Stimulated activated naive CD8-positive, alpha-beta T cell treated with anti-CD3 and anti-CD28 coated beads, Interleukin-15, Interleukin-2, amounts not matched to agents 100 ng/mL and 50 ng/mL, for 24 hours (primary cell): ENCODE measurements at regions not wholly inside any gene's neighbourhood (a gene's known extent, or its start where the extent isn't known, plus 50 kb on each side); places are given as distances from the start of the nearest gene placed in this dataset.
"Not testable (repeated sequence)": the region's sequence is repeated elsewhere in the genome, so short reads cannot be mapped to it uniquely, and the experiment has no call there.

Experiments
- H3K27ac Mint-ChIP-seq: one replicate; pipeline ENCODE4 v1.8.0; 2021; ENCODE audit warnings: mild to moderate bottlenecking, mixed read lengths
- H3K27me3 Mint-ChIP-seq: one replicate; pipeline ENCODE4 v1.8.0; 2021; ENCODE audit warnings: mixed read lengths
- H3K36me3 Mint-ChIP-seq: one replicate; pipeline ENCODE4 v1.8.0; 2021; ENCODE audit warnings: low read depth, mixed read lengths
- H3K4me1 Mint-ChIP-seq: one replicate; pipeline ENCODE4 v1.8.0; 2021; ENCODE audit warnings: low read depth, mixed read lengths
- H3K4me3 Mint-ChIP-seq: one replicate; pipeline ENCODE4 v1.8.0; 2021; ENCODE audit warnings: mild to moderate bottlenecking, mixed read lengths
- H3K9me3 Mint-ChIP-seq: one replicate; pipeline ENCODE4 v1.8.0; 2021; ENCODE audit warnings: mixed read lengths

- H3K9me3 Mint-ChIP-seq = no peaks in the 10 kb centered on the region
Observed at GRCh38 chr11:33982661-33983060, 68.9 kb upstream of the CAPRIN1 start.

GRCh38 chr11:33980897-33981296, 70.6 kb upstream of the CAPRIN1 start:
- Mint-ChIP-seq H3K4me1 (no peaks in the 10 kb centered on the region), H3K9me3 (no peaks in the 10 kb centered on the region), H3K36me3 (no peaks in the 10 kb centered on the region), H3K27ac (no peak overlapping the region), H3K27me3 (peaks cover 13% of the 10 kb centered on the region), H3K4me3 (no peak overlapping the region)

More at GRCh38 chr11:33982661-33983060, 68.9 kb upstream of the CAPRIN1 start:
- Mint-ChIP-seq H3K27me3 (peaks cover 13% of the 10 kb centered on the region), H3K4me1 (no peaks in the 10 kb centered on the region), H3K36me3 (no peaks in the 10 kb centered on the region), H3K27ac (no peak overlapping the region), H3K4me3 (no peak overlapping the region)

DNA sequence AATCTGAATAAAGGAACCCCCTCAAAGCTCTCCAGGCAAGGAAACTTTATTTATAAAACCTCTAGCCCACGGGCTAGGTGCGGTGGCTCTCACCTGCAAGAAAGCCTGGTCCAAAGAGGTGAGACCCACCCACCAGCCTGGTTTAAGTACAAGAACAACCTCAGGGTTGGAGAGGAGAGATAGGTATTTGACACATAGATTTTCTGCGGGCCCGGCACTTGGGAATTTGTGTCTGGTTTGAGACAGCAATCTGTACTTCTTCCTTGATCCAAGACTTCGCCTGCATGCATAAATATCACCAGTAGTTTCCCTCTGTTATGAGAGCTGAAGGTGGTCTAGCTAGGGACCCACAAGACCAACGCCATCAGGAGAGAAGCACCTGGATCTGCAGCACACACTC, 73.2 kb upstream of the CAPRIN1 start:
- Mint-ChIP-seq H3K4me3 (no peak overlapping the region), H3K9me3 (no peaks in the 10 kb centered on the region), H3K36me3 (no peaks in the 10 kb centered on the region), H3K27me3 (peaks cover 19% of the 10 kb centered on the region), H3K27ac (no peak overlapping the region), H3K4me1 (no peaks in the 10 kb centered on the region)

GRCh38 chr11:33977676-33978075, 73.9 kb upstream of the CAPRIN1 start:
- Mint-ChIP-seq H3K4me1 (no peaks in the 10 kb centered on the region), H3K27me3 (peaks cover 22% of the 10 kb centered on the region), H3K36me3 (no peaks in the 10 kb centered on the region), H3K9me3 (no peaks in the 10 kb centered on the region), H3K4me3 (no peak overlapping the region), H3K27ac (no peak overlapping the region)

GRCh38 chr11:33976495-33977199, 74.9 kb upstream of the CAPRIN1 start:
- Mint-ChIP-seq H3K4me1 (no peaks in the 10 kb centered on the region), H3K27me3 (peaks cover 27% of the 10 kb centered on the region), H3K27ac (no peak overlapping the region), H3K36me3 (no peaks in the 10 kb centered on the region), H3K4me3 (no peak overlapping the region), H3K9me3 (no peaks in the 10 kb centered on the region)

DNA sequence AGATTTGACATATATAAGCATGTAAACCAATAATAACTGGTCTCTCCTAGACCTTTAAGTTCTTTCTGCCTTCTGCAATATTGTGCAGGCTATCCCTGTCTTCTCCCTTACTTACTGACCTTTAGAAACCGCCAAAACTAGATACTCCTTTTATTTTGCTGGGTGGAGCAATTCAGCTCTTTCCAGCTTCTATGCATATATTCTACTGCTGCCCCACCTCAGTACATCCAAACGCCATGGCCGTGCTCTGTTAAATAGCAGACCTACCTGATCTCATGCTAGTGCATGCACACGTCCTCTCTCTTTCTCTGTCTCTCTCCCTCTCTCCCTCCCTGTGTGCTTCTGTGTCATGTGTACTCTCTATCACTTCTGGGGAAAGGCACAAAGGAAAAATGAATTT, 76.7 kb upstream of the CAPRIN1 start:
- H3K27me3 Mint-ChIP-seq = peaks cover 25% of the 10 kb centered on the region

DNA sequence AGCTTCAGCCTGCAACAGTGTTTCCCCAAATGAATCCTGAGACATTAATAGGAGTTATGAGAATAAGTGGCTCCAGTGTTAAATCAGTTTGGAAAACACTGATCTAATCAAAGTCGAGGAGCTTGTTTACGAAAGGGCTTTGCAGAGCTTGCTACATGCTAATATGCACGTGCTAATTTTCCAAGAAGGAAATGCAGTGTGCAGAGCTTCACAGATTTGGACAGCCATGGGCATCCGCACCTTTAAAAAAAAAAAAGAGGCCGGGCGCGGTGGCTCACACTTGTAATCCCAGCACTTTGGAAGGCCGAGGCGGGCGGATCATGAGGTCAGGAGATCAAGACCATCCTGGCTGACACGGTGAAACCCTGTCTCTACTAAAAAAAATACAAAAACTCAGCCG, 79.7 kb upstream of the LMO2 start:
- not testable (repeated sequence) for H3K27ac Mint-ChIP-seq, H3K4me1 Mint-ChIP-seq, H3K4me3 Mint-ChIP-seq, H3K36me3 Mint-ChIP-seq, H3K9me3 Mint-ChIP-seq
- H3K27me3 Mint-ChIP-seq = peaks cover 32% of the 10 kb centered on the region

More for the DNA sequence above, 76.7 kb upstream of the CAPRIN1 start:
- H3K4me3 Mint-ChIP-seq = no peak overlapping the region
- no peak overlapping the region for H3K27ac Mint-ChIP-seq
- no peaks in the 10 kb centered on the region for H3K9me3 Mint-ChIP-seq
- H3K4me1 Mint-ChIP-seq = no peaks in the 10 kb centered on the region
- no peaks in the 10 kb centered on the region for H3K36me3 Mint-ChIP-seq

GRCh38 chr11:33970984-33971466, 79.1 kb upstream of the LMO2 start:
- no peak overlapping the region for H3K27ac Mint-ChIP-seq
- H3K4me3 Mint-ChIP-seq = no peak overlapping the region
- no peaks in the 10 kb centered on the region for H3K4me1 Mint-ChIP-seq
- H3K27me3 Mint-ChIP-seq = peaks cover 32% of the 10 kb centered on the region
- H3K36me3 Mint-ChIP-seq = no peaks in the 10 kb centered on the region
- H3K9me3 Mint-ChIP-seq = no peaks in the 10 kb centered on the region

DNA sequence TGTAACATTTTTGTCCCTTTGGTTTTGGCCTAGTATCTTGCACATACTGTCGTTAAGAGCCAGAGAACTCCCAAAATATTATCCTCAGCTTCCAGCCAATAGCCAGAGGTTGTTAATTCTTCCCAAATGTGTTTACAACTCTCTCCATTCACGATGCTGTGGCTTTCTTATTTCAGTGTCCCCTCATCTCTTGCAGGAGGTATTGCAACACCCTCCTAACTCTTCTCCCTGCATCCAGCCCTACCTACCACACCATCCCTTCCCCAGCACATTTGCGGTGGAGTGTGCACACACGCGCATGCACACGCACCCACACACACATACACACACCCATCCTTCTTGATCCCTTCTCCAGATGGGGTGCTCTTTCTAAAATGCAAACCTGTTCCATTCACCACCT, 75.6 kb upstream of the LMO2 start:
- no peaks in the 10 kb centered on the region for H3K9me3 Mint-ChIP-seq
- no peaks in the 10 kb centered on the region for H3K36me3 Mint-ChIP-seq
- no peaks in the 10 kb centered on the region for H3K4me1 Mint-ChIP-seq
- no peak overlapping the region for H3K4me3 Mint-ChIP-seq
- peaks cover 33% of the 10 kb centered on the region for H3K27me3 Mint-ChIP-seq
- H3K27ac Mint-ChIP-seq = no peak overlapping the region

DNA sequence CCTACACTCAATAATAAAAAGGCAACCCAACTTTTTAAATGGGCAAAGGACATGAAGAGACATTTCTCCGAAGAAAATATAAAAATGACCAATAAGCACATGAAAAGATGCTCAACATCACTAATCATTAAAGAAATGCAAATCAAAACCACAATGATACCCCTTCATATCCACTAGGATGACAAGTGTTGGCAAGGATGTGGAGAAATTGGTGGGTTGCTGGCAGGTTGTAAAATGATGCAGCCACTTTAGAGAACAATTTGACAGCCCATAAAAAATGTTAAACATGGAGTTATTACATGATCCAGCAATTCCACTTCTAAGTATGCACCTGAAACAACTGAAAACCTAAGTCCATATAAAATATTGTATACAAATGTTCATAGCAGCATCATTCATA, 73.2 kb upstream of the LMO2 start:
- Mint-ChIP-seq H3K4me3 (no peak overlapping the region), H3K36me3 (no peaks in the 10 kb centered on the region), H3K4me1 (no peaks in the 10 kb centered on the region), H3K27ac (no peak overlapping the region), H3K27me3 (peaks cover 37% of the 10 kb centered on the region), H3K9me3 (no peaks in the 10 kb centered on the region)

GRCh38 chr11:33959855-33960400, 68.1 kb upstream of the LMO2 start:
- Mint-ChIP-seq H3K9me3 (no peaks in the 10 kb centered on the region), H3K27me3 (peaks cover 37% of the 10 kb centered on the region), H3K36me3 (no peaks in the 10 kb centered on the region), H3K4me1 (no peaks in the 10 kb centered on the region), H3K4me3 (no peak overlapping the region), H3K27ac (no peak overlapping the region)

GRCh38 chr11:33957304-33957917, 65.5 kb upstream of the LMO2 start:
- Mint-ChIP-seq H3K9me3 (no peaks in the 10 kb centered on the region), H3K4me1 (no peaks in the 10 kb centered on the region), H3K4me3 (no peak overlapping the region), H3K27me3 (peaks cover 43% of the 10 kb centered on the region), H3K36me3 (no peaks in the 10 kb centered on the region), H3K27ac (no peak overlapping the region)

GRCh38 chr11:33956611-33957010, 64.7 kb upstream of the LMO2 start:
- peaks cover 42% of the 10 kb centered on the region for H3K27me3 Mint-ChIP-seq
- H3K4me1 Mint-ChIP-seq = no peaks in the 10 kb centered on the region
- H3K27ac Mint-ChIP-seq = no peak overlapping the region

DNA sequence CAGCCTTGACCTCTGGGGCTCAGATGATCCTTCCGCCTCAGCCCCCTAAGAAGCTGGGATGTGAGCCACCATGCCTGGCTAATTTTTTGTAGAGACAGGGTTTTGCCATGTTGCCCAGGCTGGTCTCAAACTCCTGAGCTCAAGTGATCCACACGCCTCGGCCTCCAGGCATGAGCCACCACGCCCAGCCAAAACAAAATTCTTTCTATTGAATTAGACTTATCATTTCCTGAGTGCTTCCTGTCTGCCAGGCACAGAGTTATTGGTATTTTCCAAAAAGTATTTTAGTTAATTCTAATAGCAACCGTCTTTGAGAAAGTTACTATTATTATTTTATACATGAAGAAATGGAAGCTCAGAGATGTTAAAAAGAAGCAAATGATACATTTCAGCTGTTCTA, 61.4 kb upstream of the LMO2 start:
- Mint-ChIP-seq H3K9me3 (no peaks in the 10 kb centered on the region), H3K27me3 (peaks cover 37% of the 10 kb centered on the region), H3K36me3 (no peaks in the 10 kb centered on the region), H3K27ac (no peak overlapping the region), H3K4me3 (no peak overlapping the region), H3K4me1 (no peaks in the 10 kb centered on the region)

More at GRCh38 chr11:33956611-33957010, 64.7 kb upstream of the LMO2 start:
- Mint-ChIP-seq H3K4me3 (no peak overlapping the region), H3K36me3 (no peaks in the 10 kb centered on the region), H3K9me3 (no peaks in the 10 kb centered on the region)

DNA sequence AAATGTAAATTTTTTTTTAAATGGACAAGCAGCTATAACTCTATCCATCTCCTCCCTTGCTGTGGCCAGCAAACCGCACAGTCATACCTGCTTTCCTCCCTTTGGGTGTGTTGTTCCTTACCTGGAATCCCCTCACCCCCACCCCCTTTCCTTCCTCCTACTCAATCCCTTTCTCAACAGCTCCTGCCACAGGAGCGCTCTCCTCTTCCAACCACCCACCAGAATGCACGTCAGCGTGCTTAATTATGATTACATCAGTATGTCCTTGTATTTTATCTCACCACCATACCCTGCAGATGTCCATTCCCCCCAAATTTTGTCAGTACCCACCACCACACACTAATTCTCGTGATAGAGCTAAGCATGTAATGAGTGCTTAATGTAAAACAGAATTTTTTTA, 60.9 kb upstream of the LMO2 start:
- peaks cover 37% of the 10 kb centered on the region for H3K27me3 Mint-ChIP-seq
- H3K4me1 Mint-ChIP-seq = no peaks in the 10 kb centered on the region
- no peaks in the 10 kb centered on the region for H3K9me3 Mint-ChIP-seq
- H3K27ac Mint-ChIP-seq = no peak overlapping the region
- no peak overlapping the region for H3K4me3 Mint-ChIP-seq
- no peaks in the 10 kb centered on the region for H3K36me3 Mint-ChIP-seq
